ENCODE measurements at regions not wholly inside any gene's neighbourhood (a gene's known extent, or its start where the extent isn't known, plus 50 kb on each side); places are given as distances from the start of the nearest gene placed in this dataset.
"Not testable (repeated sequence)": the region's sequence is repeated elsewhere in the genome, so short reads cannot be mapped to it uniquely, and the experiment has no call there.

GRCh38 chrX:17968367-17968766 is 107.3 kb upstream of the RAI2 start:
- Histone ChIP-seq H3K9me3 (ENCODE audit: severe bottlenecking) (no peaks in the 10 kb centered on the region), H3K4me3 (ENCODE audit: low read depth, low read length) (no peak overlapping the region), H3K27ac (no peak overlapping the region), H3K36me3 (no peaks in the 10 kb centered on the region), H3K27me3 (ENCODE audit: insufficient read depth, low read depth, severe bottlenecking) (peaks cover 48% of the 10 kb centered on the region)
- DNase-seq = no peak
- no peak for TF ChIP-seq CTCF (IDR thresholded peaks at IDR 0.05; ENCODE audit: low read depth, low read length)

- no peak for DNase-seq
- H3K27ac ChIP-seq = no peak overlapping the region
Measured at GRCh38 chrX:17967888-17968287, 106.8 kb upstream of the RAI2 start.

GRCh38 chrX:17964871-17965270 is 103.8 kb upstream of the RAI2 start:
- H3K4me3 ChIP-seq (ENCODE audit: low read depth, low read length) = no peak overlapping the region
- H3K27ac ChIP-seq = no peak overlapping the region
- H3K9me3 ChIP-seq (ENCODE audit: severe bottlenecking) = no peaks in the 10 kb centered on the region
- no peak for TF ChIP-seq CTCF (IDR thresholded peaks at IDR 0.05; ENCODE audit: low read depth, low read length)
- peaks cover 47% of the 10 kb centered on the region for H3K27me3 ChIP-seq (ENCODE audit: insufficient read depth, low read depth, severe bottlenecking)
- H3K36me3 ChIP-seq = no peaks in the 10 kb centered on the region
- DNase-seq = no peak

More at GRCh38 chrX:17967888-17968287, 106.8 kb upstream of the RAI2 start:
- Histone ChIP-seq H3K36me3 (no peaks in the 10 kb centered on the region), H3K9me3 (ENCODE audit: severe bottlenecking) (no peaks in the 10 kb centered on the region), H3K4me3 (ENCODE audit: low read depth, low read length) (no peak overlapping the region), H3K27me3 (ENCODE audit: insufficient read depth, low read depth, severe bottlenecking) (peaks cover 53% of the 10 kb centered on the region)
- TF ChIP-seq CTCF (IDR thresholded peaks at IDR 0.05; ENCODE audit: low read depth, low read length) = no peak

- no peak for TF ChIP-seq CTCF (IDR thresholded peaks at IDR 0.05; ENCODE audit: low read depth, low read length)
- peaks cover 48% of the 10 kb centered on the region for H3K27me3 ChIP-seq (ENCODE audit: insufficient read depth, low read depth, severe bottlenecking)
- no peak for DNase-seq
- H3K4me3 ChIP-seq (ENCODE audit: low read depth, low read length) = no peak overlapping the region
- H3K27ac ChIP-seq = no peak overlapping the region
- H3K36me3 ChIP-seq = no peaks in the 10 kb centered on the region
- H3K9me3 ChIP-seq (ENCODE audit: severe bottlenecking) = no peaks in the 10 kb centered on the region
Measured at GRCh38 chrX:17960891-17961290, 99.8 kb upstream of the RAI2 start.

- H3K4me3 ChIP-seq (ENCODE audit: low read depth, low read length) = no peak overlapping the region
- H3K9me3 ChIP-seq (ENCODE audit: severe bottlenecking) = no peaks in the 10 kb centered on the region
- H3K27me3 ChIP-seq (ENCODE audit: insufficient read depth, low read depth, severe bottlenecking) = peaks cover 61% of the 10 kb centered on the region
- TF ChIP-seq CTCF (IDR thresholded peaks at IDR 0.05; ENCODE audit: low read depth, low read length) = peak; percentile 72
- peak; percentile 16 for DNase-seq
- H3K27ac ChIP-seq = no peak overlapping the region
- H3K36me3 ChIP-seq = no peaks in the 10 kb centered on the region
Measured at GRCh38 chrX:17944833-17945497, 83.9 kb upstream of the RAI2 start.

- H3K36me3 ChIP-seq; H3K4me3 ChIP-seq (ENCODE audit: low read depth, low read length); DNase-seq; H3K27ac ChIP-seq; H3K9me3 ChIP-seq (ENCODE audit: severe bottlenecking): not testable (repeated sequence)
- H3K27me3 ChIP-seq (ENCODE audit: insufficient read depth, low read depth, severe bottlenecking) = peaks cover 61% of the 10 kb centered on the region
Measured at GRCh38 chrX:17941171-17941570, 80.1 kb upstream of the RAI2 start.

All from WERI-Rb-1 (cell line).